Hepatocyte (in vitro differentiated cells): ENCODE measurements at regions not wholly inside any gene's neighbourhood (a gene's known extent, or its start where the extent isn't known, plus 50 kb on each side); places are given as distances from the start of the nearest gene placed in this dataset.
"Not testable (repeated sequence)": the region's sequence is repeated elsewhere in the genome, so short reads cannot be mapped to it uniquely, and the experiment has no call there.

ENCODE experiments used
- DNase-seq: peaks from one replicate; pipeline ENCODE4 v3.0.0-alpha.2; 2016; ENCODE audit warnings: low spot score
- H2AFZ ChIP-seq: fragments of 200-600 bp; sonication (generic); 2 replicates; pipeline ENCODE4 v1.6.0; 2016; ENCODE audit warnings: antibody characterized with exemption, mild to moderate bottlenecking
- H3K27ac ChIP-seq: fragments of 200-600 bp; sonication (generic); 2 replicates; pipeline ENCODE4 v1.5.1; 2016; ENCODE audit warnings: mild to moderate bottlenecking
- H3K27me3 ChIP-seq: fragments of 200-600 bp; sonication (generic); 2 replicates; pipeline ENCODE4 v1.6.1; 2016
- H3K36me3 ChIP-seq: fragments of 200-600 bp; sonication (generic); replicated peaks from 2 replicates; pipeline ENCODE4 v1.5.1; 2016; ENCODE audit warnings: low read depth; ENCODE audit not compliant: insufficient read depth
- H3K4me1 ChIP-seq: fragments of 200-600 bp; sonication (generic); 2 replicates; pipeline ENCODE4 v1.5.1; 2016; ENCODE audit warnings: mild to moderate bottlenecking, moderate library complexity; ENCODE audit not compliant: insufficient read depth
- H3K4me2 ChIP-seq: fragments of 200-600 bp; sonication (generic); 2 replicates; pipeline ENCODE4 v1.6.0; 2016
- H3K4me3 ChIP-seq: fragments of 200-600 bp; sonication (generic); 2 replicates; pipeline ENCODE4 v1.5.1; 2016; ENCODE audit warnings: mild to moderate bottlenecking
- H3K79me2 ChIP-seq: fragments of 200-600 bp; sonication (generic); 2 replicates; pipeline ENCODE4 v1.6.0; 2017; ENCODE audit warnings: mild to moderate bottlenecking
- H3K9me2 ChIP-seq: fragments of 200-600 bp; sonication (generic); replicated peaks from 2 replicates; pipeline ENCODE4 v1.6.0; 2017; ENCODE audit warnings: mild to moderate bottlenecking; ENCODE audit not compliant: insufficient read depth
- H3K9me3 ChIP-seq: fragments of 200-600 bp; sonication (generic); 2 replicates; pipeline ENCODE4 v1.5.1; 2016; ENCODE audit warnings: low read depth, mild to moderate bottlenecking
- H4K20me1 ChIP-seq: fragments of 200-600 bp; sonication (generic); 2 replicates; pipeline ENCODE4 v1.6.0; 2016; ENCODE audit warnings: mild to moderate bottlenecking; ENCODE audit not compliant: insufficient read depth, poor library complexity, severe bottlenecking
- EZH2 ChIP-seq: fragments of 200-600 bp; sonication (generic); IDR thresholded peaks from 2 replicates; pipeline ENCODE4 v1.6.1; 2016; ENCODE audit warnings: antibody characterized with exemption, mild to moderate bottlenecking, borderline replicate concordance
- EZH2phosphoT487 ChIP-seq: fragments of 200-600 bp; sonication (generic); IDR thresholded peaks from one replicate; pipeline ENCODE4 v1.6.1; 2018; ENCODE audit warnings: antibody characterized with exemption, mild to moderate bottlenecking, low read depth, moderate library complexity; ENCODE audit not compliant: unreplicated experiment, severe bottlenecking
- WGBS: methylation state at CpG from one replicate; pipeline ENCODE4 v1.1.6; 2016; ENCODE audit warnings: low lambda C conversion rate; ENCODE audit errors: missing lambda C conversion rate; 5-methylcytosine and 5-hydroxymethylcytosine counted together
- TF ChIP-seq, protein P1 (sequence below): fragments of 200-600 bp; sonication (generic); IDR thresholded peaks from 2 replicates; pipeline ENCODE4 v1.5.1; 2016; ENCODE audit warnings: antibody characterized with exemption, mild to moderate bottlenecking; ENCODE audit not compliant: poor library complexity

- H3K9me2 ChIP-seq = no peaks in the 10 kb centered on the region
- 80% methylated on average over 3 of the region's 3 CpGs for WGBS
- H3K27me3 ChIP-seq = no peaks in the 10 kb centered on the region
- no peaks in the 10 kb centered on the region for H3K36me3 ChIP-seq
- H2AFZ ChIP-seq = no peak overlapping the region
- no peak overlapping the region for H3K27ac ChIP-seq
- no peaks in the 10 kb centered on the region for H4K20me1 ChIP-seq
- H3K4me1 ChIP-seq = no peaks in the 10 kb centered on the region
- no peaks in the 10 kb centered on the region for H3K9me3 ChIP-seq
- H3K79me2 ChIP-seq = no peaks in the 10 kb centered on the region
- DNase-seq = no peak
- TF ChIP-seq EZH2 (no peak), EZH2phosphoT487 (no peak)
- TF ChIP-seq, protein P1, sequence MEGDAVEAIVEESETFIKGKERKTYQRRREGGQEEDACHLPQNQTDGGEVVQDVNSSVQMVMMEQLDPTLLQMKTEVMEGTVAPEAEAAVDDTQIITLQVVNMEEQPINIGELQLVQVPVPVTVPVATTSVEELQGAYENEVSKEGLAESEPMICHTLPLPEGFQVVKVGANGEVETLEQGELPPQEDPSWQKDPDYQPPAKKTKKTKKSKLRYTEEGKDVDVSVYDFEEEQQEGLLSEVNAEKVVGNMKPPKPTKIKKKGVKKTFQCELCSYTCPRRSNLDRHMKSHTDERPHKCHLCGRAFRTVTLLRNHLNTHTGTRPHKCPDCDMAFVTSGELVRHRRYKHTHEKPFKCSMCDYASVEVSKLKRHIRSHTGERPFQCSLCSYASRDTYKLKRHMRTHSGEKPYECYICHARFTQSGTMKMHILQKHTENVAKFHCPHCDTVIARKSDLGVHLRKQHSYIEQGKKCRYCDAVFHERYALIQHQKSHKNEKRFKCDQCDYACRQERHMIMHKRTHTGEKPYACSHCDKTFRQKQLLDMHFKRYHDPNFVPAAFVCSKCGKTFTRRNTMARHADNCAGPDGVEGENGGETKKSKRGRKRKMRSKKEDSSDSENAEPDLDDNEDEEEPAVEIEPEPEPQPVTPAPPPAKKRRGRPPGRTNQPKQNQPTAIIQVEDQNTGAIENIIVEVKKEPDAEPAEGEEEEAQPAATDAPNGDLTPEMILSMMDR = no peak
- no peak overlapping the region for H3K4me2 ChIP-seq
- H3K4me3 ChIP-seq = no peak overlapping the region
These were observed 72.9 kb upstream of the TFPI start for GRCh38 chr2:187627153-187627552.

DNA sequence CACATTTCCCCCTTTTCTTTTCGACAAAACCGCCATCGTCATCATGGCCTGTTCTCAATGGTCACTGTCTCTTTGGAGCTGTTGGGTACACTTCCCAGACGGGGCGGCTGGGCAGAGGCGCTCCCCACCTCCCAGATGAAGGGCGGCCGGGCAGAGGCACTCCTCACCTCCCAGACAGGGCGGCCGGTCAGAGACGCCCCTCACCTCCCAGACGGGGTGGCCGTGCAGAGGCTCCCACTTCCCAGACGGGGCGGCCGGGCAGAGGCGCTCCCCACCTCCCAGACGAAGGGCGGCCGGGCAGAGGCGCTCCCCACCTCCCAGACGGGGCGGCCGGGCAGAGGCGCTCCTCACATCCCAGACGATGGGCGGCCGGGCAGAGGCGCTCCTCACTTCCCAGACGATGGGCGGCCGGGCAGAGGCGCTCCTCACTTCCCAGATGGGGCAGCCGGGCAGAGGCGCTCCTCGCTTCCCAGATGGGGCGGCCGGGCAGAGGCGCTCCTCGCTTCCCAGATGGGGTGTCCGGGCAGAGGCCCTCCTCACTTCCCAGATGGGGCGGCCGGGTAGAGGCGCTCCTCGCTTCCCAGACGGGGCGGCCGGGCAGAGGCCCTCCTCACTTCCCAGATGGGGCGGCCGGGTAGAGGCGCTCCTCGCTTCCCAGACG, 82.6 kb upstream of the TFPI start:
- not testable (repeated sequence) for H3K79me2 ChIP-seq, H2AFZ ChIP-seq
- 98% methylated on average over 8 of the region's 53 CpGs for WGBS

GRCh38 chr2:187637392-187637740, 83.1 kb upstream of the TFPI start:
- not testable (repeated sequence) for H3K79me2 ChIP-seq
- WGBS = over 99% methylated on average over 17 of the region's 19 CpGs

More for the DNA sequence above, 82.6 kb upstream of the TFPI start:
- not testable (repeated sequence) for H4K20me1 ChIP-seq, H3K9me3 ChIP-seq, H3K4me1 ChIP-seq, H3K9me2 ChIP-seq, H3K4me2 ChIP-seq, H3K27ac ChIP-seq, H3K4me3 ChIP-seq, H3K27me3 ChIP-seq, H3K36me3 ChIP-seq, DNase-seq

GRCh38 chr2:187637771-187638170, 83.5 kb upstream of the TFPI start:
- not testable (repeated sequence) for H3K4me1 ChIP-seq, H3K27ac ChIP-seq, H3K9me3 ChIP-seq, DNase-seq, H3K4me3 ChIP-seq, H2AFZ ChIP-seq, H3K79me2 ChIP-seq, H4K20me1 ChIP-seq, H3K9me2 ChIP-seq, H3K36me3 ChIP-seq, H3K27me3 ChIP-seq, H3K4me2 ChIP-seq
- WGBS = 94% methylated on average over 20 of the region's 20 CpGs

More at GRCh38 chr2:187637392-187637740, 83.1 kb upstream of the TFPI start:
- H3K27ac ChIP-seq, H4K20me1 ChIP-seq, DNase-seq, H2AFZ ChIP-seq, H3K9me3 ChIP-seq, H3K4me2 ChIP-seq, H3K4me1 ChIP-seq, H3K36me3 ChIP-seq, H3K4me3 ChIP-seq, H3K27me3 ChIP-seq, H3K9me2 ChIP-seq: not testable (repeated sequence)

DNA sequence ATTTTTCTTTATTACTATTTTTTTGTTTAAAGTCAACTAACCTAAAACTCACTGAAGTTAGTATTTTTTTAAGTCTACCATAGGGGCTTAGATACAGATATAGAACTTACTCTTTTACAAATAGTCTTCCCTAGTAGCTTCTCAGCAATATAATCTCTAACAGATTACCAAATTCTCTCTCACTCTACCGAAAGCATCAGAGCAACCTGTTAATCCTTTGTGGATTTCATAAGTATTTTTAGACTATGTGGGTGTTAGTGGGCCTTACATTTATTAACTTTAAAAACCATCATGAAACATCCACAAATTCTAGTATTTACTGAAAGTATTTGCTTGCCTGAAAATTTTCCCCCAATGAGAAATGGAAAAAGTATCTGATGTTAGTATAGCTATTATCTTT, 84.6 kb upstream of the TFPI start:
- H3K9me3 ChIP-seq = no peaks in the 10 kb centered on the region
- no peak overlapping the region for H3K4me2 ChIP-seq
- TF ChIP-seq, protein P1 = no peak
- no peak for TF ChIP-seq EZH2phosphoT487
- no peaks in the 10 kb centered on the region for H3K4me1 ChIP-seq
- H3K4me3 ChIP-seq = no peak overlapping the region
- no peak overlapping the region for H2AFZ ChIP-seq
- no peaks in the 10 kb centered on the region for H3K36me3 ChIP-seq
- H3K9me2 ChIP-seq = no peaks in the 10 kb centered on the region
- no peaks in the 10 kb centered on the region for H3K27me3 ChIP-seq
- no peaks in the 10 kb centered on the region for H4K20me1 ChIP-seq
- 84% methylated on average over 1 of the region's 1 CpG for WGBS
- H3K27ac ChIP-seq = no peak overlapping the region
- H3K79me2 ChIP-seq = no peaks in the 10 kb centered on the region
- no peak for DNase-seq
